Fibroblast of skin of left quadriceps (primary cell): ENCODE measurements at regions not wholly inside any gene's neighbourhood (a gene's known extent, or its start where the extent isn't known, plus 50 kb on each side); places are given as distances from the start of the nearest gene placed in this dataset.
"Not testable (repeated sequence)": the region's sequence is repeated elsewhere in the genome, so short reads cannot be mapped to it uniquely, and the experiment has no call there.

Source experiments
- DNase-seq, 2 experiments: peaks; one replicate each; pipeline ENCODE4 v3.0.0-alpha.2; 2013; ENCODE audit warnings: low read depth in 2 of 2

GRCh38 chr2:38483776-38484501, 106.9 kb upstream of the ATL2 start:
- DNase-seq, result no peak

DNA sequence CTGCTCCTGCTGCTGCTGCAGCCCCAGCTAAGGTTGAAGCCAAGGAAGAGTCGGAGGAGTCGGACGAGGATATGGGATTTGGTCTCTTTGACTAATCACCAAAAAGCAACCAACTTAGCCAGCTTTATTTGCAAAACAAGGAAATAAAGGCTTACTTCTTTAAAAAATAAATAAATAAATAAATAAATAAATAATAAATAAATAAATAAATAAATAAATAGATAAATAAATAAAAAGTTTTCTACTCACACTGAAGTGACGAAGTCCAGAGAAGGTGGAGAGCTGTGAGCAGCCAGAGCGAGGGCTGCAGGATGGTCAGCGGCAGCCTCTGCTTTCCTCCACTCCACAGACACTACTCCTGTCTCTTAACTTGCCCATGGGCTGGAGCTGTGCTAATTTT, 105.6 kb upstream of the ATL2 start:
- DNase-seq, result not testable (repeated sequence)

DNA sequence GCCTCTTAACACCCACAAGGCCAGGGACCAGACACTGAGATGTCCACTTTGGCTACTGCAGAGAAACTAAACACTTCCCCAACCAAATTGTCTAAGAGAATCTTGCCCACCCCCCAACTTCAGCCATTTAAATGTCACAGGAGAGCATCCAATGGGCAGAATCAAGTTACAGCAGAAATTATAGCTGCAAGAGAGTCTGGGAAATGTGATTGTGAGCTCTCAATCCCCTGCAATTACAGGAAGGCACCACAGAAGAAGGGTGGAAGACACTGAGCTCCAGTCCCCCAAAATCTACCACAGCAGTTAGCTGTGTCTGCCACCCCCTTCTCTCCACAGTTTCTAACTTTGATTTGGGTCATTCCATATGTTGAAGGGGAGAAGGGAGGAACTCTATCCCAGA, 103.5 kb upstream of the ATL2 start:
- no peak for DNase-seq

GRCh38 chr2:38477006-38477405, 99.9 kb upstream of the ATL2 start:
- no peak for DNase-seq

GRCh38 chr2:38475567-38475881, 98.5 kb upstream of the ATL2 start:
- DNase-seq, result no peak

- no peak for DNase-seq
Observed at GRCh38 chr2:38474715-38475566, 97.9 kb upstream of the ATL2 start.

GRCh38 chr2:38474021-38474456, 97.0 kb upstream of the ATL2 start:
- DNase-seq, result no peak

DNA sequence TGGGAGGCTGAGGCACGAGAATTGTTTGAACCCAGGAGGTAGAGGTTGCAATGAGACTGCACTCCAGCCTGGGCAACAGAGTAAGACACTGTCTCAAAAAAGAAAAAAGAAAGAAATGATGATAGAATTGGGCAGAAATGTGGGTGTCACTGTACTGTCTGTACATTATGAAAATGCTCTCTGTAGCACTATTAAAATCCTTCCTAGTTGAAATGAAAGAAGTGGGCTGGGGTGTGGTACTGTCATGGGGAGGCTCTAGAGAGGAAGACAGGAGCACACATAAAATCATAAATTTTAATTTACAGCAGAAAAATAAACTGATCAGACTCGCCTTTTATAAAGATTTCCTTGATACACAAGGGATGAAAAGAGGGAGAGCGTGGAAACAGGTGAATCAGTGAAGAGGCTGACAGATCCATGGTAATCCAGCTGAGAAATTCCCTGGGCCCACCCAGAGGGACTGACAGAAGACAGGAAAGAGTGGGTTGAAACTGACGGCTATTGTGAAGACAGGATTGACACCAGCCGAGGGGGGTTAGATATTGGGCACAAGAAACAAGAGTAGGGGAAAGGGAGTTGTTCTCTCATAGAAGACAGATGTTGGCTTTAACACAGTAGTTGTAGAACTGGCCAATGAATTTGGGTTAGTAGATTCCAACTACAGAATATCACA, 96.4 kb upstream of the ATL2 start:
- no peak for DNase-seq

DNA sequence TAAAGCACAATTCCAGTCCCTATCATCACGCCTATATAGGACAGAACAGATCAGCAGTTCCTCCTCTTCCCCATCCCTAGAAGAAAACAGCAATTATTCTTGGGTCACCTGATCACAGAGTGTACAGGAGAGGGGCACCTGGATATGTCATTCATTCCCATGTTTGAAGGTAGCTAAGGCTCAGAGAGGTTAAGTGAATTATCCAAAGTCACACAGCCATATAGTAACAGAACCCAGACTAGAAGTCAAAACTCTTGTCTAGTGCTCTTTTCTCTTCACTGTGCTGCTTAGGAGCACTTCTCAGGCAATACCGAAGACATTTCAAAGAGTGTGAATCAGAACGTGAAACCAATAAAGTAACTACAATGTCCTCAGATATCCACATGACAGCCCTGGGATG, 93.0 kb upstream of the ATL2 start:
- DNase-seq, result no peak

DNA sequence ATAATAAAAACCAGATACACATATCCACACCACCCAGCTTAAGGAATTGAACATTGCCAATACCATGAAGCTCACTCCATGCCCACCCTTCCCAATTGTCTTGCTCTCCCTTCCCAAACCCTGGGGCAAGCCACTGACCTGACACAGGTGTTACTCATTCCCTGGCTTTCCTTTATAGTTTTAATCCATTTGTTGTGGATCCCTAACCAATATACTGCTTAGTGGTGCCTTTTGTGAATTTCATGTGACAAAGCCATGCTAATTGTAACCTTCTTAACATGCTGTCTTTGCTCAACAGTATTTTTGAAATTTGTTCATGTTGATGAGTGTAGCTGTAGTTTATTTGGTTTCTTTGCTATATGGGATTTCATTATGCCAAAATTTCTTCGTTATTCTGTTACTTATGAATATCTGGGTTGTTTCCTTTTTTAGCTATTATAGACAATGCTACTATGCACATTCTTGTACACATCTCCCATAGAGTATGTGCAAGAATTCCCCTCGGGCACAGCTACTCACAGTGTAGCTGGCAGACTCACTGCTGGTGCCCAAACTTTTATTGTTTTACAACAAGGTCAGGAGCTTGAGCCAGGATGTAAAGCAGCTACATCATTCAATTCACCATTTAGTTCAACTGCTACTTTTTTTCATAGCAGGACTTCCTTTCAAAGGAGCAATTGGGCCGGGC, 90.8 kb upstream of the ATL2 start:
- DNase-seq, result no peak

GRCh38 chr2:38466876-38467767, 90.0 kb upstream of the ATL2 start:
- no peak for DNase-seq

GRCh38 chr2:38466409-38466808, 89.3 kb upstream of the ATL2 start:
- no peak for DNase-seq

DNA sequence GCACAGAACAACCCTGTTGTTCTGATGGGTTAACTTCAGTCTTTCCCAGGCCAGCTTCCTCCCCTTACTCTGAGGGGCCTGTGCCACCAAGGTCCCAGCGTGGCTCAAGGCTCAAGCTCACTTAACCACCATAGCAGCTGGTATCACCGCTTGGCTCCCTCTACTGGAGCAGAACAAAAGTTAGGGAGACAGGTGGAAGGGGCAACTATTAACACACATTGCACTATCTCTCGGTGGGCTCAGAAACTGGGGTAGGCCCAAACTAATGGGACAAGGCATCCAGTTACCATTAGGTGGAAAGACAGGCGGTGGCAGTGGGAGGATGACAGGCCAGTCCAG, 88.7 kb upstream of the ATL2 start:
- no peak for DNase-seq

DNA sequence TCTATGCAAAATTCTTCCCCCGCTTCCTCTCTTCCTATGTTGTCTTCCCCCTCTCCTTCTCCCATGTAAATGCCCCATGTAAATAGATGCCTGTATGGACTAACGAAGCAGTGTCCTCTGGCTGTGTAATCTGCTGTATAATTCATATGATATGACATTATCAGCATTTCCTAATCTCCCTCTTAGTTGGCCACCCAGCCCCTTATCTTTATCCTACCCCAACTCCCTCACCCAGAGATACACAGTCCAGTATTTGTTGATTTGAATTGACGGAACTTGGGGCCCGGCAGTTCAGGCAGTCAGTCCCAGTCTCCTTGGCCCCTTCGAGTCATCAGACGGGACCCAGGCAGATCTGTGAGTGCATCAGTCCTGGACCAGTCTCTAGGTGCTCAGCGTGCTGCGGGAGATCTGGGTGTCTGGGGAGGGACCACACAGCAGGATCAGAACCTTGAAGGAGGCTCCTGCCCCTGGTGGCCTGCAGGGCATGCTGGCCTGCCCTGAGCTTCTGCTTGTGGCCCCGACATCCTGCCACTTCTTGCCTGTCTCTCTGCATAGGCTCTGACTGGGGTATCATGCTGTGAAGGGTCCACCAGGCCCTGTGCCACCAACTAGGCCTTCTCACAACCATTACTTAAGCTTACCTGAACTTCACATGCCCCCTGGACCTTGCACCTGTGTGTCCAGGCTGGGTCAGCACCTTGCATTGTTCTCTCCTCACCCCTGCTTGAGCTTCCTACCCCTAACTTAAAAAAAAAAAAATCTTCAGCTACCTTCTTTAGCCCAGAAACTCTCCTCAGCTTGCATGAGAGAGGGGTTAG, 88.1 kb upstream of the ATL2 start:
- DNase-seq, result no peak

DNA sequence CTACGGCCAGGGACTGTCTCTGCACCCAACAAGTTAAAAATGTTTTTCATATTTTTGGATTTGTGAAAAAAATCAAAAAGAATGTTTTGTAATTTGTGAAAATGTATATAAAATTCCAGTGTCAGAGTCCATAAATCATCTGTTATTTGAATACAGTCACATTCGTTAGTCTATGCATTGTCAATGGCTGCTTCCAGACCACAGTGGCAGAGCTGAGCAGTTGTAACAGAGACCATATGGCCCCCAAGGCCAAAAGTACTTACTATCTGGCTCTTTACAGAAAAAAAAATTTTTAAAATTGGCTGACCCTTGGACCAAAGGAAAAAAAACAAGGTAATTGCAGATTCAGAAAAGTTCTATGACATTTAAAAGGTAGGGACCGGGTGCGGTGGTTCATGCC, 86.7 kb upstream of the ATL2 start:
- no peak for DNase-seq

DNA sequence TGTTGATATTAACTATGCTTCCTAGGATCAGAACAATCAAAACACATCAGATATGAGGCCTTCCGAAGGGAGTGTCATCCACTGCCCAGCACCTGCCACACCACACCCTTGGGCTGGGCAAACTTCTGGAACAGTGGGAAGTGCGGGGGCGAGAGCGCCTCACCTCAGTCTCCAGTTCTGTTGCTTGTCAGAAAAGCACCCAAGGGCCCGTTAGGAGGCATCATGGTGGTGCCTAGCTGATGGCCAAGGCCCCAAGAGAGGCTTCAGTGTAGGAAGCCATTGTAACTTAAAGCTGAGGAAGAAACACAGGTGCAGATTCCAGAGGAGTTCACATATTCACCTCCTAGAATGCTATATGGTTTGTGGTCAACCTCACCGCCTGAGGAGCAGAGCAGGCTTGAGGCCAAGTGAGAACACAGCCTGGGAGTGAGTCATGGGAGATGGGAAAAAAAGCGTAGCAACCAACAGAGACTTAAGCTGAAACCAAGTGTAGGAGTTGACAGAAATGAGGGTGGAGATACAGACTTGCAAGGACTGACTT, 85.1 kb upstream of the ATL2 start:
- peak; percentile 70 to 71 for DNase-seq

DNA sequence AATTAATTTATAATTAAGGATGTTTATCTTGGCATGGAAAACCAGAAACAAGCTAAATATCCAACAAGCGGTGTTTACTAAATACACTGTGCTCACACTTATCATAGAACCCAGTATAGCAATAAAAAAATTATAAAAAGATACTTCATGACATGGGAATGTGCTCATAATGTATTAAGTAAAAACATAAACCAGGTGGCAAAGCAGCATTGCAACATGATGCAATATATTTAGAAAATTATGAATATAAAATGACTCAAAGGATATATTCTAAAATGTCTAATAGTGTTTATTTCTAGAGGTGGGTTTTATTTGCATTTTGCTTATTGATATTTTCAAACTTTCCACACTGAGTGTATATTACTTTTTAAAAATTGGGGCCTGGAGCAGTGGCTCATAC, 84.4 kb upstream of the ATL2 start:
- no peak for DNase-seq

- DNase-seq, result no peak
Observed at GRCh38 chr2:38460313-38460712, 83.2 kb upstream of the ATL2 start.

DNA sequence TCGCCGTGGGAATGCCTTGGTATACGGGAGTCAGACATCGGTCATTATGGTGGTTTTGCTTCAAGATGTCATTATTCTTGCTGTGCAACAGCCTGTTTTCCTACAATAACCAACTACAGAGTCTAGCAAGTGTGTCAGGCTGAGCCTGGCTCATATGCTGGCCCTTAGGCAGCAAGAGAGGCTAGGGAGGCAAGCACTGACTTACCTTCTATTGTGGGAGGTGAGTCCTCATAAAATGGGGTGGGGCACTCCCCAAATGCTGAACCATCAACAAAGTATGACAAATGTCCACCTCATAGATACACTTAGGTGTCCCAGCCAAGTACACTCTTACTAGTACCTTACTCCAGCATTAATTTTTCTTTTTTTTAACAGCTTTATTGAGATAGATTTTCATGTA, 77.0 kb upstream of the ATL2 start:
- DNase-seq, result no peak

DNA sequence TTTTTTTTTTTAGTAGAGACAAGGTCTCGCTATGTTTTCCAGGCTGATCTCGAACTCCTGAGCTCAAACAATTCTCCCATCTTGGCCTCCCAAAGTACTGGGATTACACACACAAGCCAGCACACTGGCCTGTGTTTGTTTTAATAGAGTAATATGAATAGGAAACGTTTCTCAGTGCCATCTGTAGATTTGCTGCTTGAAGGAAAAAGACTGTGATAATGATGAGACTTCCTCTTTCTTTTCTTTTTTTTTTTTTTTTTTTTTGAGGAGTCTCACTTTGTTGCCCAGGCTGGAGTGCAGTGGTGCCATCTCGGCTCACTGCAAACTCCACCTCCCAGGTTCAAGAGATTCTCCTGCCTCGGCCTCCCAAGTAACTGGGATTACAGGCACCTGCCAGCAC, 74.7 kb upstream of the ATL2 start:
- not testable (repeated sequence) for DNase-seq
